Pons (tissue), 1 donor: ENCODE measurements at regions not wholly inside any gene's neighbourhood (a gene's known extent, or its start where the extent isn't known, plus 50 kb on each side); places are given as distances from the start of the nearest gene placed in this dataset.
A peak's percentile ranks its signal among the peaks of the same experiment; 100 is the strongest.
"Not testable (repeated sequence)": the region's sequence is repeated elsewhere in the genome, so short reads cannot be mapped to it uniquely, and the experiment has no call there.

Experiments used
- DNase-seq: peaks from one replicate; pipeline ENCODE4 v3.0.0-alpha.2; 2016; ENCODE audit warnings: low spot score

- no peak for DNase-seq
Measured at GRCh38 chr7:114806590-114807162, 115.2 kb upstream of the MDFIC start.

- DNase-seq: no peak
Measured at GRCh38 chr7:114812570-114812969, 109.3 kb upstream of the MDFIC start.

GRCh38 chr7:114813624-114814023 lies 108.3 kb upstream of the MDFIC start:
- no peak for DNase-seq

- not testable (repeated sequence) for DNase-seq
Measured at GRCh38 chr7:114817036-114817435, 104.9 kb upstream of the MDFIC start.

- no peak for DNase-seq
Measured at GRCh38 chr7:114818501-114818900, 103.4 kb upstream of the MDFIC start.

- DNase-seq: no peak
Measured at GRCh38 chr7:114819616-114820362, 102.1 kb upstream of the MDFIC start.

GRCh38 chr7:114821030-114821900 lies 100.6 kb upstream of the MDFIC start:
- no peak for DNase-seq

- no peak for DNase-seq
Measured at GRCh38 chr7:114822131-114822530, 99.8 kb upstream of the MDFIC start.

GRCh38 chr7:114822844-114823243 lies 99.0 kb upstream of the MDFIC start:
- DNase-seq: no peak

GRCh38 chr7:114823290-114823689 lies 98.6 kb upstream of the MDFIC start:
- DNase-seq: no peak

GRCh38 chr7:114825423-114825951 lies 96.4 kb upstream of the MDFIC start:
- DNase-seq: no peak

- DNase-seq: no peak
Measured at GRCh38 chr7:114830952-114831351, 90.9 kb upstream of the MDFIC start.

GRCh38 chr7:114832906-114833595 lies 88.8 kb upstream of the MDFIC start:
- no peak for DNase-seq

GRCh38 chr7:114835303-114835702 lies 86.6 kb upstream of the MDFIC start:
- DNase-seq: no peak

- DNase-seq: no peak
Measured at GRCh38 chr7:114835861-114836260, 86.0 kb upstream of the MDFIC start.

- DNase-seq: no peak
Measured at GRCh38 chr7:114842551-114843065, 79.3 kb upstream of the MDFIC start.

- DNase-seq: no peak
Measured at GRCh38 chr7:114843102-114843501, 78.8 kb upstream of the MDFIC start.

- DNase-seq: peak; percentile 8
Measured at GRCh38 chr7:114851406-114852061, 70.4 kb upstream of the MDFIC start.

GRCh38 chr7:114852293-114852692 lies 69.6 kb upstream of the MDFIC start:
- peak; percentile 9 for DNase-seq

- no peak for DNase-seq
Measured at GRCh38 chr7:114853189-114853588, 68.7 kb upstream of the MDFIC start.

- no peak for DNase-seq
Measured at GRCh38 chr7:114854369-114854768, 67.5 kb upstream of the MDFIC start.
